HG02852 (cell line): ENCODE measurements at regions not wholly inside any gene's neighbourhood (a gene's known extent, or its start where the extent isn't known, plus 50 kb on each side); places are given as distances from the start of the nearest gene placed in this dataset.
"Not testable (repeated sequence)": the region's sequence is repeated elsewhere in the genome, so short reads cannot be mapped to it uniquely, and the experiment has no call there.

Experiments used
- ATAC-seq: cut with Tn5 transposase; IDR thresholded peaks from one replicate; pipeline ENCODE4 v1.9.1; 2021; ENCODE audit warnings: mild to moderate bottlenecking, moderate library complexity; ENCODE audit not compliant: unreplicated experiment

- no peak for ATAC-seq
Measured at GRCh38 chr10:123375097-123375496, 220.9 kb downstream of the BUB3 start.

GRCh38 chr10:123375738-123376137 is 221.5 kb downstream of the BUB3 start:
- ATAC-seq = no peak

GRCh38 chr10:123377883-123378282 is 223.7 kb downstream of the BUB3 start:
- ATAC-seq = no peak

GRCh38 chr10:123378302-123378701 is 224.1 kb downstream of the BUB3 start:
- no peak for ATAC-seq

GRCh38 chr10:123379156-123379555 is 225.0 kb downstream of the BUB3 start:
- no peak for ATAC-seq

- ATAC-seq = no peak
Measured at GRCh38 chr10:123380491-123381085, 226.4 kb downstream of the BUB3 start.

GRCh38 chr10:123381224-123381623 is 227.0 kb downstream of the BUB3 start:
- ATAC-seq = no peak

GRCh38 chr10:123382491-123382890 is 228.3 kb downstream of the BUB3 start:
- ATAC-seq = no peak

- no peak for ATAC-seq
Measured at GRCh38 chr10:123385508-123386080, 231.4 kb downstream of the BUB3 start.

- ATAC-seq = no peak
Measured at GRCh38 chr10:123389520-123389919, 235.3 kb downstream of the BUB3 start.

GRCh38 chr10:123390332-123390731 is 236.1 kb downstream of the BUB3 start:
- ATAC-seq = no peak

GRCh38 chr10:123390874-123391273 is 236.7 kb downstream of the BUB3 start:
- ATAC-seq = no peak

GRCh38 chr10:123391275-123392028 is 237.2 kb downstream of the BUB3 start:
- peak; percentile 35 for ATAC-seq

- peak; percentile 84 for ATAC-seq
Measured at GRCh38 chr10:123392182-123392963, 238.2 kb downstream of the BUB3 start.

- ATAC-seq = no peak
Measured at GRCh38 chr10:123393170-123393569, 239.0 kb downstream of the BUB3 start.

GRCh38 chr10:123394382-123394781 is 240.2 kb downstream of the BUB3 start:
- ATAC-seq = no peak

- ATAC-seq = not testable (repeated sequence)
Measured at GRCh38 chr10:123395234-123395633, 241.0 kb downstream of the BUB3 start.

- ATAC-seq = no peak
Measured at GRCh38 chr10:123395906-123396305, 241.7 kb downstream of the BUB3 start.

- ATAC-seq = peak; percentile 75
Measured at GRCh38 chr10:123398180-123398591, 244.0 kb downstream of the BUB3 start.

- ATAC-seq = no peak
Measured at GRCh38 chr10:123398756-123399155, 244.6 kb downstream of the BUB3 start.

GRCh38 chr10:123399276-123399839 is 245.2 kb downstream of the BUB3 start:
- no peak for ATAC-seq
